HG03025 (cell line): ENCODE measurements at regions not wholly inside any gene's neighbourhood (a gene's known extent, or its start where the extent isn't known, plus 50 kb on each side); places are given as distances from the start of the nearest gene placed in this dataset.

Experiments
- ATAC-seq: cut with Tn5 transposase; IDR thresholded peaks from one replicate; pipeline ENCODE4 v1.9.1; 2021; ENCODE audit warnings: mild to moderate bottlenecking, moderate library complexity; ENCODE audit not compliant: unreplicated experiment, low FRiP score

GRCh38 chr3:43865351-43865750 lies 174.6 kb downstream of the ABHD5 start:
- no peak for ATAC-seq

GRCh38 chr3:43865887-43866528 lies 175.3 kb downstream of the ABHD5 start:
- no peak for ATAC-seq

GRCh38 chr3:43866529-43867353 lies 176.0 kb downstream of the ABHD5 start:
- ATAC-seq: no peak

GRCh38 chr3:43867436-43868072 lies 176.8 kb downstream of the ABHD5 start:
- ATAC-seq: no peak

GRCh38 chr3:43869491-43869890 lies 178.8 kb downstream of the ABHD5 start:
- ATAC-seq: no peak

- no peak for ATAC-seq
Measured at GRCh38 chr3:43870120-43870519, 179.4 kb downstream of the ABHD5 start.

GRCh38 chr3:43870844-43871626 lies 180.3 kb downstream of the ABHD5 start:
- no peak for ATAC-seq

GRCh38 chr3:43871627-43872245 lies 181.0 kb downstream of the ABHD5 start:
- no peak for ATAC-seq

- no peak for ATAC-seq
Measured at GRCh38 chr3:43872301-43872700, 181.6 kb downstream of the ABHD5 start.

- no peak for ATAC-seq
Measured at GRCh38 chr3:43872901-43873300, 182.2 kb downstream of the ABHD5 start.

GRCh38 chr3:43873723-43874122 lies 183.0 kb downstream of the ABHD5 start:
- no peak for ATAC-seq

- no peak for ATAC-seq
Measured at GRCh38 chr3:43874290-43874689, 183.6 kb downstream of the ABHD5 start.

- ATAC-seq: no peak
Measured at GRCh38 chr3:43874731-43875130, 184.0 kb downstream of the ABHD5 start.

- ATAC-seq: no peak
Measured at GRCh38 chr3:43876648-43877047, 185.9 kb downstream of the ABHD5 start.

- no peak for ATAC-seq
Measured at GRCh38 chr3:43879166-43879565, 188.4 kb downstream of the ABHD5 start.

- no peak for ATAC-seq
Measured at GRCh38 chr3:43882976-43883680, 192.4 kb downstream of the ABHD5 start.

GRCh38 chr3:43883729-43884396 lies 193.1 kb downstream of the ABHD5 start:
- no peak for ATAC-seq

- ATAC-seq: no peak
Measured at GRCh38 chr3:43884581-43884980, 193.8 kb downstream of the ABHD5 start.

GRCh38 chr3:43885908-43886618 lies 195.3 kb downstream of the ABHD5 start:
- ATAC-seq: no peak
